ENCODE measurements at regions not wholly inside any gene's neighbourhood (a gene's known extent, or its start where the extent isn't known, plus 50 kb on each side); places are given as distances from the start of the nearest gene placed in this dataset.

DNA sequence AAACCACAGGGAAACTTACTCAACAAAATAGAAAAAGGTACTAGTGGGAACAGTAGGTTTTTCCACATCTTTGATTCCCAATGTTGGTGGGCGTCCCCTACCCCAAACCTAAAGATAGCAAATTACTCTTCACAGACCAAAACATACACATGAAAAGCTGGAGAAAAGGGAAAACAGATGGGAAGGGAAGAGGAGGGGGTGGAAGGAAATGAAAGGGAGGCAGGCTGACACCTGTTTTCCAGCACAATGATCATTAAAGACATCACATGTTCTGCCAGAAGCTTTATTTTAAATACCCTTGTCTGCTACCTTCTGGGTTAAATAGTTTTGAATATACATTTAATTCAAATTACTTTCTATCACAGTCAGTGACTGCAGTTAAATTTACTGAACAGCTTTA lies 1617.9 kb upstream of the SEL1L start:
- no peak for TF ChIP-seq Cebpa-rat (IDR thresholded peaks at IDR 0.05)
- no peak overlapping the region for H3K27ac ChIP-seq
- no peaks in the 10 kb centered on the region for H3K4me1 ChIP-seq
- no peak overlapping the region for H3K9ac ChIP-seq
- H3K36me3 ChIP-seq = no peaks in the 10 kb centered on the region
- H3K4me3 ChIP-seq = no peak overlapping the region
- H4K20me1 ChIP-seq = no peaks in the 10 kb centered on the region
- H3K4me2 ChIP-seq = no peak overlapping the region
- no peaks in the 10 kb centered on the region for H3K9me3 ChIP-seq (replicated peaks in 1 of 11)
- no peaks in the 10 kb centered on the region for H3K27me3 ChIP-seq

DNA sequence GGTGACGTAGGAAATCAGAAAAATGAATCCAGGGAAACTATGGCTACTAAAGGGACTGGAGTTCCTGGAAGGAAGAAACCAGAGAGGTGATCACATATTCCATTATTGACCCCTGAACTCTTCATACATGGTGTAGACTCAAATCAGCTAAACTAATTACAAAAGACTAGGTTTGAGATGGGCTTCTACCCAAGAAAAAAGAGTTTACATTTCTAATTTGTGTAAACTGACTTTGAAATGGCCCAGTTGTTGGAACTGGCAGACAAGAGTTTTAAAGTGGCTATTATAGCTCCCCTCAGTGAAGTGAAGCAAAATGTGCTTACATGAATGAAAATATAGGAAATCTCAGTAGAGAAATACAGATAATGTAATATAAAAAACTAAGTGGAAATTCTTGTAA lies 1619.4 kb upstream of the SEL1L start:
- Histone ChIP-seq H4K20me1 (no peaks in the 10 kb centered on the region), H3K4me1 (no peaks in the 10 kb centered on the region), H3K9ac (no peak overlapping the region), H3K27me3 (no peaks in the 10 kb centered on the region), H3K4me3 (no peak overlapping the region), H3K27ac (no peak overlapping the region), H3K4me2 (no peak overlapping the region), H3K9me3 (replicated peaks in 1 of 11) (no peaks in the 10 kb centered on the region), H3K36me3 (no peaks in the 10 kb centered on the region)
- no peak for TF ChIP-seq Cebpa-rat (IDR thresholded peaks at IDR 0.05)

DNA sequence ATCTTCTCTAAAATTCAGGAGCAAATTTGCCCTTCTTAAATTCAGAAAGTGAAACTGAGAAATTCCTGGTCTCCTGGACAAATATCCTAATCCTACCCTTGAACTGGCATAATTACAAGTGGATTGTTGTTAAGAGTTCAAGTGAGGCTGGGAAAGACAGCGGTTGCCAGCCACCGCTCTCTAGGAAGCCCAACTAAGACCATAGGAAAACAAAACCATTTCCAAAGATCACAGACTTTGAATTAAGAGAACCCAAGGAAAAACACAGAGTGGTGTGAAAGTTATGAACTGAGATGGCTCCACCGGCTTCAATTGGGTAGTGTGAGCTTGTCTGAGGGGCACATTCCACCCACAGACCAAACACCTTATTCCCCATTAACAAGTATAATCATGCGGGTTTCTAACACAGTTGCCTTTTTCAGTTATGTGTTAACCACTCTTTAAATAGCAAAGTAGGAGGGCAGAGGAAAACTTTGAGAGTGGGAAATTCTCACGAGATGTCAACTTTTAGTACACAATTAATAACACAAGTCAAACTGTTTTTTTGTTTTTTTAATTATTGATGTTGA lies 1628.8 kb upstream of the SEL1L start:
- Histone ChIP-seq H3K9ac (no peak overlapping the region), H3K27me3 (no peaks in the 10 kb centered on the region), H3K4me1 (no peaks in the 10 kb centered on the region), H4K20me1 (no peaks in the 10 kb centered on the region), H3K36me3 (no peaks in the 10 kb centered on the region), H3K4me3 (no peak overlapping the region), H3K4me2 (no peak overlapping the region), H3K9me3 (replicated peaks in 1 of 11) (no peaks in the 10 kb centered on the region), H3K27ac (no peak overlapping the region)
- TF ChIP-seq Cebpa-rat (IDR thresholded peaks at IDR 0.05) = no peak

DNA sequence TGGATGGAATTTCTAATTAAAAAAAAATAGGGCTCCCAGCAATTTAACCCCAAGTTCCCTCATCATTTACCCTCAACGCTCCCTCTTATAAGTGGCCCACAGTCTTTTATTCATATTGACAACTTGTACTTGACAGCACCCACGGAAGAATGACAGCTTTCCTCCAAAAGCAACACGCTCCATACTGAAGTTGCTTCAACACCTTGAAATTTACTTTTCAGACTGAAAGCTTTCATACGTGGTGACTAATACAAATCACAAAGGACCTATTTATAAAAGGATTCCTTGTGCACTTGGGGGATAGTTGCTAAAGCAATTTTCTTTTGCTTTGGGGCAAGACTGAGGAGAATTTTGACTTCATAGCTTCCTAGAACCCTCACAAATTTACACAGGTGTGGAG lies 1629.4 kb upstream of the SEL1L start:
- H4K20me1 ChIP-seq = no peaks in the 10 kb centered on the region
- no peaks in the 10 kb centered on the region for H3K27me3 ChIP-seq
- H3K9ac ChIP-seq = no peak overlapping the region
- no peaks in the 10 kb centered on the region for H3K36me3 ChIP-seq
- no peak overlapping the region for H3K4me2 ChIP-seq
- no peak overlapping the region for H3K4me3 ChIP-seq
- no peak for TF ChIP-seq Cebpa-rat (IDR thresholded peaks at IDR 0.05)
- H3K4me1 ChIP-seq = no peaks in the 10 kb centered on the region
- H3K27ac ChIP-seq = no peak overlapping the region
- H3K9me3 ChIP-seq (replicated peaks in 1 of 11) = no peaks in the 10 kb centered on the region

DNA sequence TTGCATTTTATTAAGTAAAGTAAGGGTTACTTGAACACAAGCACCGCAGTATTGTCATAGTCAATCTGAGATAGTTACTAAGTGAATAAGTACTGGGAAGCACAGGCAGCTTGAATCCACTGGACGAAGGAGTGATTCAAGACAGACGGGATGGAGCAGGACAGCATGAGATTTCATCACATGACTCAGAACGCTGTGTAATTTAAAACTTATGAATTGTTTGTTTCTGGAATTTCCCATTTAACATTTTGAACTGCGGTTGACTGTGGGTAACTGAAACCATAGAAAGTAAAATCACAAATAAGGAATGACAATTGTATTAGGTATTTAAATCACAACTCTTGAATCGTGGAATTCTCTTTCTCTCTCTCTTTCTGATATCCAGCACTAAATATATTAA lies 1630.4 kb upstream of the SEL1L start:
- Histone ChIP-seq H3K27me3 (no peaks in the 10 kb centered on the region), H3K36me3 (no peaks in the 10 kb centered on the region), H4K20me1 (no peaks in the 10 kb centered on the region), H3K27ac (no peak overlapping the region), H3K4me3 (no peak overlapping the region), H3K4me1 (no peaks in the 10 kb centered on the region), H3K9me3 (replicated peaks in 1 of 11) (no peaks in the 10 kb centered on the region), H3K4me2 (no peak overlapping the region), H3K9ac (no peak overlapping the region)
- TF ChIP-seq Cebpa-rat (IDR thresholded peaks at IDR 0.05) = no peak

DNA sequence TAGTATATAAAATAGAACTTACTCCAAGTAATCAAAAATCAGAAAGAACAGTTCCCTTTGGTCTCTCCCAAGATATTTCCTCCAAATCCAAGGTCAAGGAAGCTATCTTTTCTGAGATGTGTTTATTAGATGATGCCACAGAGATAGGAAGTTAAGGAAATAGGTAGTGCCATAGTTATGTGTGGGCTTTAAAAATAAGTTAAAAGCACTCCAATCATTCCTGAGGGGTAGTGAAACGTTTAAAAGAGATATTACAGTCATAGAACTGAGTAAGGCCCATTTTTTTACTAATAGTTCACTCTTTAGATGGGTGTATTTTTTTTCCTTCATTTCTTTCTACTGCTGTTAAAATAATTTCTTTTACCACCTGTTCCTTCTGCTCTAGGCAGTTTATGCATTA lies 1630.9 kb upstream of the SEL1L start:
- H3K9me3 ChIP-seq (replicated peaks in 1 of 11) = no peaks in the 10 kb centered on the region
- H3K4me1 ChIP-seq = no peaks in the 10 kb centered on the region
- H3K9ac ChIP-seq = no peak overlapping the region
- no peak for TF ChIP-seq Cebpa-rat (IDR thresholded peaks at IDR 0.05)
- no peak overlapping the region for H3K4me3 ChIP-seq
- no peaks in the 10 kb centered on the region for H3K36me3 ChIP-seq
- H3K4me2 ChIP-seq = no peak overlapping the region
- no peak overlapping the region for H3K27ac ChIP-seq
- no peaks in the 10 kb centered on the region for H4K20me1 ChIP-seq
- no peaks in the 10 kb centered on the region for H3K27me3 ChIP-seq

DNA sequence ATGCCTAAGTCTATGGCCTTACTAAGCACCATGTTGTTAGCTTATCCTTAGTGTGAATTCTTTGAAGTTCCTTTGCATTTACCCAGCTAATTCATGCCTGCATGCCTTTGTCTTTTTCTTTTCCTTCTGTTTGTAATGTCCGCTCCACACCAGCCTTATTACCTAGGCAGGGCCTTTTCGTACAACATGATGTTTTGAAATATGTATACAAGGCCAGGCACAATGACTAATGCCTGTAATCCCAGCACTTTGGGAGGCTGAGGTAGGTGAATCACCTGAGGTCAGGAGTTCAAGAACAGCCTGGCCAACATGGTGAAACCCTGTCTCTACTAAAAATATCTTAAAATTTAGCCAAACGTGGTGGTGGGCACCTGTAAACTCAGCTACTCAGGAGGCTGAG lies 1636.5 kb upstream of the SEL1L start:
- H3K4me1 ChIP-seq = 0 out of 20 replicates have a peak, but pooled peaks cover 0 to 6% (median 0%) of the 10 kb centered on the region in 10 experiments
- H3K27ac ChIP-seq = no peak overlapping the region
- H3K27me3 ChIP-seq = no peaks in the 10 kb centered on the region
- no peak overlapping the region for H3K4me2 ChIP-seq
- TF ChIP-seq Cebpa-rat (IDR thresholded peaks at IDR 0.05) = no peak
- no peaks in the 10 kb centered on the region for H3K9me3 ChIP-seq (replicated peaks in 1 of 11)
- no peaks in the 10 kb centered on the region for H4K20me1 ChIP-seq
- H3K9ac ChIP-seq = no peak overlapping the region
- no peaks in the 10 kb centered on the region for H3K36me3 ChIP-seq
- H3K4me3 ChIP-seq = no peak overlapping the region

DNA sequence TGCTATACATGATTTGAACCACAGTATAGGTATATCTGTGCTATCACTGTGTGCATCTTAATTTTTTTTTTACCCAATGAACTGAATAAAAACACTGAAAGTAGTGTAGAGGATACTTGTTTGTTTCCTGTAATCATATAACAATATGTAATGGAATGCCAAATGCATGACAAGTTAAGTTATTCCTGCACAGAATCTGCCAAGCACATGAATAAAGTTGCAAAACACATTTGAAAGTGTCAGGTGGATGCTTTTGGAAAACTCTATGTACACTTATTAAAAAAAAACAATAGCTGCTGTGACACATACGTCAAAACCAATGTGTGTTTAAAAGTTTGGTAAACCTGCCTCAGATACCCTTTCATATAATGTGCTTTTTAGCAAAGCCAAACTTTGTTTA lies 1638.1 kb upstream of the SEL1L start:
- TF ChIP-seq Cebpa-rat (IDR thresholded peaks at IDR 0.05) = no peak
- H3K27me3 ChIP-seq = no peaks in the 10 kb centered on the region
- H3K4me3 ChIP-seq = no peak overlapping the region
- no peaks in the 10 kb centered on the region for H3K9me3 ChIP-seq (replicated peaks in 1 of 11)
- no peak overlapping the region for H3K9ac ChIP-seq
- H3K27ac ChIP-seq = no peak overlapping the region
- H3K4me2 ChIP-seq = no peak overlapping the region
- H3K36me3 ChIP-seq = no peaks in the 10 kb centered on the region
- H3K4me1 ChIP-seq = 0 out of 20 replicates have a peak, but pooled peaks cover 0 to 6% (median 0%) of the 10 kb centered on the region in 10 experiments
- no peaks in the 10 kb centered on the region for H4K20me1 ChIP-seq

DNA sequence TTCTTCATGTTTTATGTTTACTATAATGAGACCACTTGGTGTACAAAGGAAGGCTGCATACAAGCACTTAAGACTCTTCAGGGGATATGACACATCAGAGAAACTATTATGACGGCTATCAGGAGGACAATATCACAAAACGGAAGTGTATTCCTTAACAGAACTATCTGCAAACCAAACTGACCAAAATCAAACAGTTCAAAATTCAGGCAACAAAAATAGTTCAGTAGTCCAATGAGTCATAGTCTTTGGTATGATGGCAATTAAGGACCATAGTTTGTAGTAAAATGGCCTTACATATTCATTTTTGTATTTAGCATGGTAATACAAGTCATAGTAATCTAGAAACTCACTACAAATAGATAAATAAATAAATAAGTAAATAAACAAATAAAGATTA lies 1638.7 kb upstream of the SEL1L start:
- Histone ChIP-seq H3K36me3 (no peaks in the 10 kb centered on the region), H3K27me3 (no peaks in the 10 kb centered on the region), H3K9ac (no peak overlapping the region), H4K20me1 (no peaks in the 10 kb centered on the region), H3K4me1 (0 out of 20 replicates have a peak, but pooled peaks cover 0 to 6% (median 0%) of the 10 kb centered on the region in 10 experiments), H3K27ac (no peak overlapping the region), H3K4me3 (no peak overlapping the region), H3K9me3 (replicated peaks in 1 of 11) (no peaks in the 10 kb centered on the region), H3K4me2 (no peak overlapping the region)
- TF ChIP-seq Cebpa-rat (IDR thresholded peaks at IDR 0.05) = no peak

DNA sequence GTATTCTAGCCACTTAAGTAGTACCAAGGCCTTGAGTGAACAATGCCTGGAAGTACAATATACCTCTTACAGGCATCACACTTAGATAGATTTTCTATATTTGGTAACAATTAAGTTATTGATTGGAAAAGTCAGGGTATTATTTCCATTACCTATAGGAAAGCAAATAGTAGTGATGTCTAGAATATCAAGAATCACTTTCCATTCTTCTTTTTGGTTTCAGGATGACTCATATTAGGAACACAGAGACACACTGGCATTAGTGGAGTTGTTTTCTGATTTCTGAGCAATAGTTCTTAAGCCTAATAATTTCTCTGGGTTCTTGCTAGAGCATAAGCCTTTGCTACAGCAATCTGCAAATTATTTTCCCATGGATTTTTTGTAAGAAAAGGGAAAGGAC lies 1640.0 kb upstream of the SEL1L start:
- Histone ChIP-seq H3K27me3 (no peaks in the 10 kb centered on the region), H3K9me3 (replicated peaks in 1 of 11) (no peaks in the 10 kb centered on the region), H3K4me2 (no peak overlapping the region), H3K36me3 (no peaks in the 10 kb centered on the region), H3K9ac (no peak overlapping the region), H3K4me3 (no peak overlapping the region), H4K20me1 (no peaks in the 10 kb centered on the region), H3K4me1 (0 out of 20 replicates have a peak, but pooled peaks cover 0 to 6% (median 0%) of the 10 kb centered on the region in 10 experiments), H3K27ac (no peak overlapping the region)
- TF ChIP-seq Cebpa-rat (IDR thresholded peaks at IDR 0.05) = no peak

Measured in BLaER1 treated with 17β-estradiol and CSF1 and Interleukin-3, amounts not matched to agents 10 nM and 100 nM (cell line).